Middle frontal gyrus (tissue), 1 donor: ENCODE measurements at regions not wholly inside any gene's neighbourhood (a gene's known extent, or its start where the extent isn't known, plus 50 kb on each side); places are given as distances from the start of the nearest gene placed in this dataset.
"Not testable (repeated sequence)": the region's sequence is repeated elsewhere in the genome, so short reads cannot be mapped to it uniquely, and the experiment has no call there.

ENCODE experiments used
- DNase-seq: peaks from one replicate; pipeline ENCODE4 v3.0.0-alpha.2; 2015; ENCODE audit warnings: low spot score; ENCODE audit errors: extremely low spot score

- DNase-seq = no peak
Observed at GRCh38 chr6:49370518-49370917, 92.5 kb downstream of the MMUT start.

GRCh38 chr6:49366539-49366938, 96.5 kb downstream of the MMUT start:
- no peak for DNase-seq

- DNase-seq = no peak
Observed at GRCh38 chr6:49348561-49348960, 114.5 kb downstream of the MMUT start.

- DNase-seq = no peak
Observed at GRCh38 chr6:49342410-49342809, 120.6 kb downstream of the MMUT start.

- no peak for DNase-seq
Observed at GRCh38 chr6:49341869-49342268, 121.2 kb downstream of the MMUT start.

- no peak for DNase-seq
Observed at GRCh38 chr6:49339096-49339495, 124.0 kb downstream of the MMUT start.

- no peak for DNase-seq
Observed at GRCh38 chr6:49336514-49337131, 126.4 kb downstream of the MMUT start.

- peak; percentile 14 for DNase-seq
Observed at GRCh38 chr6:49333345-49334125, 129.5 kb downstream of the MMUT start.

- no peak for DNase-seq
Observed at GRCh38 chr6:49332781-49333180, 130.3 kb downstream of the MMUT start.

- no peak for DNase-seq
Observed at GRCh38 chr6:49329186-49329585, 133.9 kb downstream of the MMUT start.

GRCh38 chr6:49328051-49328744, 134.9 kb downstream of the MMUT start:
- no peak for DNase-seq

- DNase-seq = peak; percentile 53
Observed at GRCh38 chr6:49327571-49327970, 135.5 kb downstream of the MMUT start.

- no peak for DNase-seq
Observed at GRCh38 chr6:49327005-49327404, 136.0 kb downstream of the MMUT start.

GRCh38 chr6:49326347-49326746, 136.7 kb downstream of the MMUT start:
- no peak for DNase-seq

GRCh38 chr6:49325891-49326290, 137.2 kb downstream of the MMUT start:
- no peak for DNase-seq

- DNase-seq = no peak
Observed at GRCh38 chr6:49322861-49323260, 140.2 kb downstream of the MMUT start.

- DNase-seq = no peak
Observed at GRCh38 chr6:49321561-49322072, 141.4 kb downstream of the MMUT start.

GRCh38 chr6:49305010-49305409, 158.0 kb downstream of the MMUT start:
- no peak for DNase-seq

- DNase-seq = not testable (repeated sequence)
Observed at GRCh38 chr6:49304393-49304792, 158.7 kb downstream of the MMUT start.

GRCh38 chr6:49300911-49301310, 162.1 kb downstream of the MMUT start:
- no peak for DNase-seq

- no peak for DNase-seq
Observed at GRCh38 chr6:49300443-49300842, 162.6 kb downstream of the MMUT start.

- DNase-seq = no peak
Observed at GRCh38 chr6:49299279-49299678, 163.8 kb downstream of the MMUT start.
